Loucy (cell line): ENCODE measurements at regions not wholly inside any gene's neighbourhood (a gene's known extent, or its start where the extent isn't known, plus 50 kb on each side); places are given as distances from the start of the nearest gene placed in this dataset.

Experiments used
- EZH2phosphoT487 ChIP-seq: fragments of 200-600 bp; IDR thresholded peaks from 2 replicates; pipeline ENCODE4 v1.6.1; 2018; ENCODE audit warnings: antibody characterized with exemption, mild to moderate bottlenecking, moderate library complexity, borderline replicate concordance
- TF ChIP-seq, protein P1 (sequence below): fragments of 200-600 bp; sonication (generic); conservative IDR thresholded peaks from 2 replicates; pipeline ENCODE4 v1.5.1; 2014; ENCODE audit warnings: mild to moderate bottlenecking, antibody characterized with exemption, low read length

DNA sequence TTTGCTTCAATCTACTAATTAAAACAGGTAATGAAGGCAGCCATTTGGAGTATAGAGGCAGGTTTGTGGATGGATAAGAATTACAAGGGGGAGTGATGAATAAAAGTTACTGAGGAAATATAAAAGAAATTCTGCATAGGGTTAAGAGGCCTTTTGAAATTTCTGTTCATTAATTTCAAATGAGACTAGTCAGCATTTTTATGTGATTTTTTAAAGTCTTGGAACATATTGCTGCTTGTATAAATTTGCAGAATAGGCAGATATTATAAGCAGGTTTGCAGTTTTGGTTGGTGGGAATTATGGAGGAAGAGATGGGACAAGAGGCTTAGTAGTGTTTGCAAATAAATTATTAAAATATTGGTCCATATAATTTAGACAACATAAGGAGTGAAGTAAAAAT is 750.4 kb upstream of the AGA start:
- TF ChIP-seq, protein P1, sequence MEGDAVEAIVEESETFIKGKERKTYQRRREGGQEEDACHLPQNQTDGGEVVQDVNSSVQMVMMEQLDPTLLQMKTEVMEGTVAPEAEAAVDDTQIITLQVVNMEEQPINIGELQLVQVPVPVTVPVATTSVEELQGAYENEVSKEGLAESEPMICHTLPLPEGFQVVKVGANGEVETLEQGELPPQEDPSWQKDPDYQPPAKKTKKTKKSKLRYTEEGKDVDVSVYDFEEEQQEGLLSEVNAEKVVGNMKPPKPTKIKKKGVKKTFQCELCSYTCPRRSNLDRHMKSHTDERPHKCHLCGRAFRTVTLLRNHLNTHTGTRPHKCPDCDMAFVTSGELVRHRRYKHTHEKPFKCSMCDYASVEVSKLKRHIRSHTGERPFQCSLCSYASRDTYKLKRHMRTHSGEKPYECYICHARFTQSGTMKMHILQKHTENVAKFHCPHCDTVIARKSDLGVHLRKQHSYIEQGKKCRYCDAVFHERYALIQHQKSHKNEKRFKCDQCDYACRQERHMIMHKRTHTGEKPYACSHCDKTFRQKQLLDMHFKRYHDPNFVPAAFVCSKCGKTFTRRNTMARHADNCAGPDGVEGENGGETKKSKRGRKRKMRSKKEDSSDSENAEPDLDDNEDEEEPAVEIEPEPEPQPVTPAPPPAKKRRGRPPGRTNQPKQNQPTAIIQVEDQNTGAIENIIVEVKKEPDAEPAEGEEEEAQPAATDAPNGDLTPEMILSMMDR: no peak
- TF ChIP-seq EZH2phosphoT487: no peak
